Central memory CD8-positive, alpha-beta T cell (primary cell): ENCODE measurements at regions not wholly inside any gene's neighbourhood (a gene's known extent, or its start where the extent isn't known, plus 50 kb on each side); places are given as distances from the start of the nearest gene placed in this dataset.
"Not testable (repeated sequence)": the region's sequence is repeated elsewhere in the genome, so short reads cannot be mapped to it uniquely, and the experiment has no call there.

ENCODE experiments used
- ATAC-seq: fragments of 150-1000 bp; cut with Tn5 transposase; replicated peaks from 2 replicates; pipeline ENCODE4 v1.10.0; 2022; ENCODE audit warnings: mild to moderate bottlenecking, moderate FRiP score, moderate number of reproducible peaks; ENCODE audit not compliant: poor library complexity, severe bottlenecking; ENCODE audit errors: extremely low read depth
- DNase-seq, 2 donors: peaks; one replicate each; pipeline ENCODE4 v3.0.0; 2021; ENCODE audit warnings: low spot score in 2 of 2
- H3K27ac Mint-ChIP-seq: one replicate; pipeline ENCODE4 v1.8.0; 2022; ENCODE audit warnings: low read depth, mild to moderate bottlenecking, moderate library complexity, mixed read lengths
- H3K27me3 Mint-ChIP-seq: one replicate; pipeline ENCODE4 v1.8.0; 2022; ENCODE audit warnings: mixed read lengths
- H3K36me3 Mint-ChIP-seq: one replicate; pipeline ENCODE4 v1.8.0; 2022; ENCODE audit warnings: mild to moderate bottlenecking, moderate library complexity, mixed read lengths; ENCODE audit not compliant: insufficient read depth
- H3K4me1 Mint-ChIP-seq: one replicate; pipeline ENCODE4 v1.8.0; 2022; ENCODE audit warnings: mixed read lengths
- H3K4me3 Mint-ChIP-seq: one replicate; pipeline ENCODE4 v1.8.0; 2022; ENCODE audit warnings: mild to moderate bottlenecking, moderate library complexity, mixed read lengths
- H3K9me3 Mint-ChIP-seq: one replicate; pipeline ENCODE4 v1.8.0; 2022; ENCODE audit warnings: mixed read lengths

GRCh38 chr5:85952680-85953079 lies 665.1 kb upstream of the COX7C start:
- Mint-ChIP-seq H3K9me3 (peaks cover 9% of the 10 kb centered on the region), H3K4me1 (no peaks in the 10 kb centered on the region), H3K4me3 (no peak overlapping the region), H3K36me3 (no peaks in the 10 kb centered on the region), H3K27ac (no peak overlapping the region), H3K27me3 (no peaks in the 10 kb centered on the region)
- DNase-seq = no peak
- ATAC-seq = no peak

- Mint-ChIP-seq H3K27ac (no peak overlapping the region), H3K27me3 (no peaks in the 10 kb centered on the region), H3K4me1 (no peaks in the 10 kb centered on the region), H3K9me3 (peaks cover 18% of the 10 kb centered on the region), H3K36me3 (no peaks in the 10 kb centered on the region), H3K4me3 (no peak overlapping the region)
- no peak for DNase-seq
- no peak for ATAC-seq
Measured at GRCh38 chr5:85967681-85968080, 650.1 kb upstream of the COX7C start.

GRCh38 chr5:85972539-85972938 lies 645.2 kb upstream of the COX7C start:
- Mint-ChIP-seq H3K27ac (no peak overlapping the region), H3K27me3 (no peaks in the 10 kb centered on the region), H3K4me1 (no peaks in the 10 kb centered on the region), H3K4me3 (no peak overlapping the region), H3K36me3 (no peaks in the 10 kb centered on the region), H3K9me3 (peaks cover 27% of the 10 kb centered on the region)
- ATAC-seq (no peak), DNase-seq (no peak)

GRCh38 chr5:85985167-85985566 lies 632.6 kb upstream of the COX7C start:
- H3K4me3 Mint-ChIP-seq = no peak overlapping the region
- no peak overlapping the region for H3K27ac Mint-ChIP-seq
- H3K27me3 Mint-ChIP-seq = no peaks in the 10 kb centered on the region
- ATAC-seq = no peak
- H3K4me1 Mint-ChIP-seq = no peaks in the 10 kb centered on the region
- DNase-seq = no peak
- H3K9me3 Mint-ChIP-seq = peaks cover 3% of the 10 kb centered on the region
- H3K36me3 Mint-ChIP-seq = no peaks in the 10 kb centered on the region

- H3K27ac Mint-ChIP-seq = no peak overlapping the region
- no peak for DNase-seq
- H3K4me1 Mint-ChIP-seq = no peaks in the 10 kb centered on the region
- H3K27me3 Mint-ChIP-seq = no peaks in the 10 kb centered on the region
- peaks cover 8% of the 10 kb centered on the region for H3K9me3 Mint-ChIP-seq
- H3K36me3 Mint-ChIP-seq = no peaks in the 10 kb centered on the region
- no peak overlapping the region for H3K4me3 Mint-ChIP-seq
- no peak for ATAC-seq
Measured at GRCh38 chr5:85990998-85991397, 626.7 kb upstream of the COX7C start.

GRCh38 chr5:85994653-85995052 lies 623.1 kb upstream of the COX7C start:
- not testable (repeated sequence) for DNase-seq, H3K4me1 Mint-ChIP-seq, H3K36me3 Mint-ChIP-seq, H3K4me3 Mint-ChIP-seq, H3K27ac Mint-ChIP-seq, ATAC-seq, H3K27me3 Mint-ChIP-seq
- H3K9me3 Mint-ChIP-seq = peaks cover 25% of the 10 kb centered on the region

GRCh38 chr5:85998656-85999055 lies 619.1 kb upstream of the COX7C start:
- H3K27me3 Mint-ChIP-seq = no peaks in the 10 kb centered on the region
- no peaks in the 10 kb centered on the region for H3K4me1 Mint-ChIP-seq
- peaks cover 25% of the 10 kb centered on the region for H3K9me3 Mint-ChIP-seq
- ATAC-seq (no peak), DNase-seq (no peak)
- H3K27ac Mint-ChIP-seq = no peak overlapping the region
- H3K36me3 Mint-ChIP-seq = no peaks in the 10 kb centered on the region
- no peak overlapping the region for H3K4me3 Mint-ChIP-seq

GRCh38 chr5:86008293-86008692 lies 609.4 kb upstream of the COX7C start:
- no peak for DNase-seq
- Mint-ChIP-seq H3K4me3 (no peak overlapping the region), H3K9me3 (peaks cover 36% of the 10 kb centered on the region), H3K27me3 (no peaks in the 10 kb centered on the region), H3K27ac (no peak overlapping the region), H3K36me3 (no peaks in the 10 kb centered on the region), H3K4me1 (no peaks in the 10 kb centered on the region)
- no peak for ATAC-seq

- Mint-ChIP-seq H3K4me1 (no peaks in the 10 kb centered on the region), H3K27ac (no peak overlapping the region), H3K4me3 (no peak overlapping the region), H3K36me3 (no peaks in the 10 kb centered on the region), H3K9me3 (peaks cover 37% of the 10 kb centered on the region), H3K27me3 (no peaks in the 10 kb centered on the region)
- DNase-seq (no peak), ATAC-seq (no peak)
Measured at GRCh38 chr5:86008704-86009103, 609.0 kb upstream of the COX7C start.

- ATAC-seq (no peak), DNase-seq (no peak)
- no peaks in the 10 kb centered on the region for H3K4me1 Mint-ChIP-seq
- H3K36me3 Mint-ChIP-seq = peaks cover 1% of the 10 kb centered on the region
- no peak overlapping the region for H3K4me3 Mint-ChIP-seq
- H3K27me3 Mint-ChIP-seq = no peaks in the 10 kb centered on the region
- peaks cover 44% of the 10 kb centered on the region for H3K9me3 Mint-ChIP-seq
- no peak overlapping the region for H3K27ac Mint-ChIP-seq
Measured at GRCh38 chr5:86011937-86012336, 605.8 kb upstream of the COX7C start.

GRCh38 chr5:86029308-86029707 lies 588.4 kb upstream of the COX7C start:
- Mint-ChIP-seq H3K4me1 (no peaks in the 10 kb centered on the region), H3K4me3 (no peak overlapping the region), H3K9me3 (peaks cover 20% of the 10 kb centered on the region), H3K36me3 (no peaks in the 10 kb centered on the region), H3K27ac (no peak overlapping the region), H3K27me3 (no peaks in the 10 kb centered on the region)
- no peak for DNase-seq
- ATAC-seq = no peak

- H3K36me3 Mint-ChIP-seq = no peaks in the 10 kb centered on the region
- H3K4me1 Mint-ChIP-seq = no peaks in the 10 kb centered on the region
- ATAC-seq = no peak
- H3K4me3 Mint-ChIP-seq = no peak overlapping the region
- no peak overlapping the region for H3K27ac Mint-ChIP-seq
- DNase-seq = no peak
- H3K27me3 Mint-ChIP-seq = no peaks in the 10 kb centered on the region
- peaks cover 32% of the 10 kb centered on the region for H3K9me3 Mint-ChIP-seq
Measured at GRCh38 chr5:86030753-86031152, 587.0 kb upstream of the COX7C start.

- DNase-seq (no peak), ATAC-seq (no peak)
- Mint-ChIP-seq H3K9me3 (peaks cover 50% of the 10 kb centered on the region), H3K4me3 (no peak overlapping the region), H3K27me3 (no peaks in the 10 kb centered on the region), H3K27ac (no peak overlapping the region), H3K36me3 (no peaks in the 10 kb centered on the region), H3K4me1 (no peaks in the 10 kb centered on the region)
Measured at GRCh38 chr5:86038566-86038965, 579.2 kb upstream of the COX7C start.

- H3K27me3 Mint-ChIP-seq = no peaks in the 10 kb centered on the region
- no peak overlapping the region for H3K4me3 Mint-ChIP-seq
- no peak for DNase-seq
- peaks cover 44% of the 10 kb centered on the region for H3K9me3 Mint-ChIP-seq
- H3K27ac Mint-ChIP-seq = no peak overlapping the region
- H3K4me1 Mint-ChIP-seq = no peaks in the 10 kb centered on the region
- ATAC-seq = no peak
- no peaks in the 10 kb centered on the region for H3K36me3 Mint-ChIP-seq
Measured at GRCh38 chr5:86039351-86039750, 578.4 kb upstream of the COX7C start.
